ENCODE measurements at regions not wholly inside any gene's neighbourhood (a gene's known extent, or its start where the extent isn't known, plus 50 kb on each side); places are given as distances from the start of the nearest gene placed in this dataset.

DNA sequence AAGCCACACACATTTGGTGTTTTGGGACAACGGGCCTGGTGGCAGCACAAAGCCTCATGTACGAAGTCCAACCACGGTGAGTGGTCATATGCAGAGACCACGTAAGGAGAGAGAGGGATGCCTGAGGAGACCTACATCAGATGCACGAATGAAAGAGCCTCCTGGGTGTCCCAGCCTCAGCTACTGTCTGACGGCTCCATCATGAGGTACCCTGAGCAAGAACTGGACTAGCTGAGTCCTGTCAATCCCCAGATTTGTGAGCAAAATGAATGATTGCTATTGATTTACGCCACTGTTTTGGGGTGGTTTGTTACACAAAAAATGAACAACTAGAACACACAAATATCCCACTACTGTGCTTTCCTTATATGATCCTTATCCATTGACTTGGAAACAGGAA lies 275.7 kb upstream of the KYNU start:
- Histone ChIP-seq H3K9ac (no peak overlapping the region), H3K4me1 (ENCODE audit: control insufficient read depth in 1 of 2, insufficient read depth in 2 of 2, low read depth in 1 of 2, low read length in 1 of 2) (peaks cover 0 to 2% of the 10 kb centered on the region in 2 experiments; a peak in 1 of 4 replicates), H3K4me2 (no peak overlapping the region), H3K36me3 (replicated peaks in 1 of 2; ENCODE audit: control insufficient read depth in 1 of 2, insufficient read depth in 2 of 2, low read length in 1 of 2) (no peaks in the 10 kb centered on the region), H3K9me2 (no peaks in the 10 kb centered on the region), H3K4me3 (ENCODE audit: low read depth in 2 of 2, low read length in 1 of 2) (no peak overlapping the region), H3F3A (replicated peaks; ENCODE audit: insufficient read depth) (no peaks in the 10 kb centered on the region), H3K27ac (ENCODE audit: low read depth in 2 of 2, low read length in 1 of 2) (no peak overlapping the region), H3K27me3 (ENCODE audit: insufficient read depth) (no peaks in the 10 kb centered on the region), H3K79me2 (ENCODE audit: insufficient read depth) (no peaks in the 10 kb centered on the region), H2AFZ (ENCODE audit: low read depth) (no peak overlapping the region), H3K9me3 (no peaks in the 10 kb centered on the region), H4K20me1 (ENCODE audit: insufficient read depth) (no peaks in the 10 kb centered on the region)
- no peak for DNase-seq
- ChIA-PET POLR2A (no interaction called here), CTCF (no interaction called here)
- WGBS (ENCODE audit: low lambda C conversion rate): 76% methylated on average over 7 of the region's 7 CpGs
- TF ChIP-seq, protein P1, sequence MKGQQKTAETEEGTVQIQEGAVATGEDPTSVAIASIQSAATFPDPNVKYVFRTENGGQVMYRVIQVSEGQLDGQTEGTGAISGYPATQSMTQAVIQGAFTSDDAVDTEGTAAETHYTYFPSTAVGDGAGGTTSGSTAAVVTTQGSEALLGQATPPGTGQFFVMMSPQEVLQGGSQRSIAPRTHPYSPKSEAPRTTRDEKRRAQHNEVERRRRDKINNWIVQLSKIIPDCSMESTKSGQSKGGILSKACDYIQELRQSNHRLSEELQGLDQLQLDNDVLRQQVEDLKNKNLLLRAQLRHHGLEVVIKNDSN (IDR thresholded peaks at IDR 0.05; ENCODE audit: borderline replicate concordance, low read depth): no peak
- TF ChIP-seq SIN3A (IDR thresholded peaks at IDR 0.05; ENCODE audit: borderline replicate concordance, low read depth, low read length) (no peak), RFX5 (IDR thresholded peaks at IDR 0.05; ENCODE audit: low read length) (no peak), RAD21 (IDR thresholded peaks at IDR 0.05; ENCODE audit: low read length) (peak; percentile 51), FOSL2 (IDR thresholded peaks at IDR 0.05; ENCODE audit: borderline replicate concordance, low read depth) (no peak), EP300 (IDR thresholded peaks at IDR 0.05; ENCODE audit: borderline replicate concordance in 1 of 2, low read depth in 1 of 2, low read length in 1 of 2) (no peak)
- TF ChIP-seq, protein P2, sequence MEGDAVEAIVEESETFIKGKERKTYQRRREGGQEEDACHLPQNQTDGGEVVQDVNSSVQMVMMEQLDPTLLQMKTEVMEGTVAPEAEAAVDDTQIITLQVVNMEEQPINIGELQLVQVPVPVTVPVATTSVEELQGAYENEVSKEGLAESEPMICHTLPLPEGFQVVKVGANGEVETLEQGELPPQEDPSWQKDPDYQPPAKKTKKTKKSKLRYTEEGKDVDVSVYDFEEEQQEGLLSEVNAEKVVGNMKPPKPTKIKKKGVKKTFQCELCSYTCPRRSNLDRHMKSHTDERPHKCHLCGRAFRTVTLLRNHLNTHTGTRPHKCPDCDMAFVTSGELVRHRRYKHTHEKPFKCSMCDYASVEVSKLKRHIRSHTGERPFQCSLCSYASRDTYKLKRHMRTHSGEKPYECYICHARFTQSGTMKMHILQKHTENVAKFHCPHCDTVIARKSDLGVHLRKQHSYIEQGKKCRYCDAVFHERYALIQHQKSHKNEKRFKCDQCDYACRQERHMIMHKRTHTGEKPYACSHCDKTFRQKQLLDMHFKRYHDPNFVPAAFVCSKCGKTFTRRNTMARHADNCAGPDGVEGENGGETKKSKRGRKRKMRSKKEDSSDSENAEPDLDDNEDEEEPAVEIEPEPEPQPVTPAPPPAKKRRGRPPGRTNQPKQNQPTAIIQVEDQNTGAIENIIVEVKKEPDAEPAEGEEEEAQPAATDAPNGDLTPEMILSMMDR (IDR thresholded peaks at IDR 0.05): no peak

DNA sequence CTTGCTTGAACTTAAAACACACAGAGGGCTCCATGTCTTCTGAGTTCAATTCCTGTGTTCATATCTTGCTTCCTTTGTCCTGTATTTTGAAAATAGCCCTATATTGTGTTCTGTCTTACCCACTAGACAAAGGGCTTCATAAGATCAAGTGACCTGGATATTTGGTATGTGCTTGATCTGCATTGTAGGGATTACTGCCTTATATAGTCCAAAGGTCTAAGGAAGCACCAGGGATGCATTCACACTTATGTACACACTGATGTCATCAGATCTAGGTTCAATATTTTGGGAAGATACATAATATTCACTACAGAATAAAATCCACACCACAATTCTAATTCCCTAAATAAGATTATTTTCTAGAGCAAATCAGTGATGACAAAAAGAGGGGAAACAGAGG lies 278.0 kb upstream of the KYNU start:
- CTCF ChIA-PET: no interaction called here
- no peak overlapping the region for H3K27ac ChIP-seq (ENCODE audit: low read depth in 2 of 2, low read length in 1 of 2)

More for the DNA sequence above, 278.0 kb upstream of the KYNU start:
- DNase-seq: no peak
- no peak overlapping the region for H3K9ac ChIP-seq
- no peaks in the 10 kb centered on the region for H3K9me3 ChIP-seq
- H3K27me3 ChIP-seq (ENCODE audit: insufficient read depth): no peaks in the 10 kb centered on the region
- H2AFZ ChIP-seq (ENCODE audit: low read depth): no peak overlapping the region
- H3F3A ChIP-seq (replicated peaks; ENCODE audit: insufficient read depth): no peaks in the 10 kb centered on the region
- no peaks in the 10 kb centered on the region for H3K9me2 ChIP-seq
- H4K20me1 ChIP-seq (ENCODE audit: insufficient read depth): no peaks in the 10 kb centered on the region
- peaks cover 0 to 2% of the 10 kb centered on the region in 2 experiments; a peak in 1 of 4 replicates for H3K4me1 ChIP-seq (ENCODE audit: control insufficient read depth in 1 of 2, insufficient read depth in 2 of 2, low read depth in 1 of 2, low read length in 1 of 2)
- no peak overlapping the region for H3K4me2 ChIP-seq
- H3K4me3 ChIP-seq (ENCODE audit: low read depth in 2 of 2, low read length in 1 of 2): no peak overlapping the region
- TF ChIP-seq, protein P3, sequence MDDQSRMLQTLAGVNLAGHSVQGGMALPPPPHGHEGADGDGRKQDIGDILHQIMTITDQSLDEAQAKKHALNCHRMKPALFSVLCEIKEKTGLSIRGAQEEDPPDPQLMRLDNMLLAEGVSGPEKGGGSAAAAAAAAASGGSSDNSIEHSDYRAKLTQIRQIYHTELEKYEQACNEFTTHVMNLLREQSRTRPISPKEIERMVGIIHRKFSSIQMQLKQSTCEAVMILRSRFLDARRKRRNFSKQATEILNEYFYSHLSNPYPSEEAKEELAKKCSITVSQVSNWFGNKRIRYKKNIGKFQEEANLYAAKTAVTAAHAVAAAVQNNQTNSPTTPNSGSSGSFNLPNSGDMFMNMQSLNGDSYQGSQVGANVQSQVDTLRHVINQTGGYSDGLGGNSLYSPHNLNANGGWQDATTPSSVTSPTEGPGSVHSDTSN (IDR thresholded peaks at IDR 0.05): no peak
- TF ChIP-seq, protein P4, sequence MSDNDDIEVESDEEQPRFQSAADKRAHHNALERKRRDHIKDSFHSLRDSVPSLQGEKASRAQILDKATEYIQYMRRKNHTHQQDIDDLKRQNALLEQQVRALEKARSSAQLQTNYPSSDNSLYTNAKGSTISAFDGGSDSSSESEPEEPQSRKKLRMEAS (IDR thresholded peaks at IDR 0.05; ENCODE audit: low read depth): no peak
- TF ChIP-seq, protein P2 (IDR thresholded peaks at IDR 0.05): no peak
- no peak for TF ChIP-seq YY1 (IDR thresholded peaks at IDR 0.05; ENCODE audit: low read depth)
- TF ChIP-seq TAF1 (IDR thresholded peaks at IDR 0.05; ENCODE audit: borderline replicate concordance, low read depth, low read length): no peak
- TF ChIP-seq NRF1 (IDR thresholded peaks at IDR 0.05; ENCODE audit: low read depth, low read length): no peak
- no peak for TF ChIP-seq FOXM1 (IDR thresholded peaks at IDR 0.05; ENCODE audit: low read depth)
- H3K79me2 ChIP-seq (ENCODE audit: insufficient read depth): no peaks in the 10 kb centered on the region
- POLR2A ChIA-PET: no interaction called here
- no peaks in the 10 kb centered on the region for H3K36me3 ChIP-seq (replicated peaks in 1 of 2; ENCODE audit: control insufficient read depth in 1 of 2, insufficient read depth in 2 of 2, low read length in 1 of 2)
